Ascending aorta (tissue), 2 donors: ENCODE measurements at regions not wholly inside any gene's neighbourhood (a gene's known extent, or its start where the extent isn't known, plus 50 kb on each side); places are given as distances from the start of the nearest gene placed in this dataset.
"Not testable (repeated sequence)": the region's sequence is repeated elsewhere in the genome, so short reads cannot be mapped to it uniquely, and the experiment has no call there.

Experiments used
- DNase-seq, 2 donors: peaks; one replicate each; pipeline ENCODE4 v3.0.0-alpha.2; 2019; ENCODE audit warnings: low spot score in 2 of 2
- H3K27ac ChIP-seq, 2 donors: fragments of 200-600 bp; sonication (generic); one replicate each; pipeline ENCODE4 v1.5.1; 2016 to 2017; ENCODE audit warnings: mild to moderate bottlenecking in 1 of 2
- H3K27me3 ChIP-seq: fragments of 200-600 bp; sonication (generic); one replicate; pipeline ENCODE4 v1.5.1; 2017
- H3K36me3 ChIP-seq, 2 donors: fragments of 200-600 bp; sonication (generic); one replicate each; pipeline ENCODE4 v1.5.1; 2016
- H3K4me1 ChIP-seq, 2 donors: fragments of 200-600 bp; sonication (generic); one replicate each; pipeline ENCODE4 v1.5.1; 2016 to 2017; ENCODE audit warnings: mild to moderate bottlenecking in 1 of 2
- H3K4me3 ChIP-seq, 2 donors: fragments of 200-600 bp; sonication (generic); one replicate each; pipeline ENCODE4 v1.5.1; 2016 to 2017; ENCODE audit warnings: mild to moderate bottlenecking in 1 of 2
- H3K9me3 ChIP-seq, 2 donors: fragments of 200-600 bp; sonication (generic); one replicate each; pipeline ENCODE4 v1.5.1; 2016
- intact Hi-C: fragments of 100-400 bp; cut with DNase I; formaldehyde crosslinking; loops from one replicate; pipeline ENCODE4 v1.15.1; 2023
- TF ChIP-seq, protein P1 (sequence below), 3 experiments: fragments of 200-600 bp in 2 of 3; fragments of 450-650 bp in 1 of 3; sonication (generic) in 2 of 3; IDR thresholded peaks; one replicate each; pipeline ENCODE4 v1.5.1; 2016 to 2019; ENCODE audit warnings: antibody characterized with exemption in 3 of 3, mild to moderate bottlenecking in 1 of 3, moderate library complexity in 1 of 3

DNA sequence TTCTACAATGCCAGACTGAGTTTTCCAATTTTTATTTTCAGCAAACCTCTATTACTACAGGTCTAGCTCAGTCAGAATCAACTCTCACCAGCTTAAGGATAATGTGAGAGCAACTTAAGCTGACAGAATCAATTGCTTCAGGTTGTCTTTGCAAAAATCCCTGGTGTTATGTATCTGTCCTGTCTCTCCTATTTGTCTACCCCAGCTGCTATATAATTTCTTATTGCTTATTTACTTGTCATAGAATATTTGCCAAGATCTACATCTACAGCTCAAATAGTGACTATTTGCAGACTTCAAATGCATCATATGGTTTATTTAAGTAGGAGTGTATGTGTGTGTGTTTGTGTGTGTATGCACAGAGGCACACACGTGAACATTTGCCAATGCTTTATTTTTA lies 54.1 kb downstream of the FOXG1 start:
- Histone ChIP-seq H3K4me1 (no peaks in the 10 kb centered on the region), H3K9me3 (peaks cover 4 to 6% of the 10 kb centered on the region in 2 donors), H3K36me3 (no peaks in the 10 kb centered on the region), H3K27me3 (no peaks in the 10 kb centered on the region), H3K27ac (no peak overlapping the region), H3K4me3 (no peak overlapping the region)
- DNase-seq, result no peak
- intact Hi-C loops, result no loop called here
- TF ChIP-seq, protein P1, sequence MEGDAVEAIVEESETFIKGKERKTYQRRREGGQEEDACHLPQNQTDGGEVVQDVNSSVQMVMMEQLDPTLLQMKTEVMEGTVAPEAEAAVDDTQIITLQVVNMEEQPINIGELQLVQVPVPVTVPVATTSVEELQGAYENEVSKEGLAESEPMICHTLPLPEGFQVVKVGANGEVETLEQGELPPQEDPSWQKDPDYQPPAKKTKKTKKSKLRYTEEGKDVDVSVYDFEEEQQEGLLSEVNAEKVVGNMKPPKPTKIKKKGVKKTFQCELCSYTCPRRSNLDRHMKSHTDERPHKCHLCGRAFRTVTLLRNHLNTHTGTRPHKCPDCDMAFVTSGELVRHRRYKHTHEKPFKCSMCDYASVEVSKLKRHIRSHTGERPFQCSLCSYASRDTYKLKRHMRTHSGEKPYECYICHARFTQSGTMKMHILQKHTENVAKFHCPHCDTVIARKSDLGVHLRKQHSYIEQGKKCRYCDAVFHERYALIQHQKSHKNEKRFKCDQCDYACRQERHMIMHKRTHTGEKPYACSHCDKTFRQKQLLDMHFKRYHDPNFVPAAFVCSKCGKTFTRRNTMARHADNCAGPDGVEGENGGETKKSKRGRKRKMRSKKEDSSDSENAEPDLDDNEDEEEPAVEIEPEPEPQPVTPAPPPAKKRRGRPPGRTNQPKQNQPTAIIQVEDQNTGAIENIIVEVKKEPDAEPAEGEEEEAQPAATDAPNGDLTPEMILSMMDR (IDR thresholded peaks at IDR 0.05), result no peak

DNA sequence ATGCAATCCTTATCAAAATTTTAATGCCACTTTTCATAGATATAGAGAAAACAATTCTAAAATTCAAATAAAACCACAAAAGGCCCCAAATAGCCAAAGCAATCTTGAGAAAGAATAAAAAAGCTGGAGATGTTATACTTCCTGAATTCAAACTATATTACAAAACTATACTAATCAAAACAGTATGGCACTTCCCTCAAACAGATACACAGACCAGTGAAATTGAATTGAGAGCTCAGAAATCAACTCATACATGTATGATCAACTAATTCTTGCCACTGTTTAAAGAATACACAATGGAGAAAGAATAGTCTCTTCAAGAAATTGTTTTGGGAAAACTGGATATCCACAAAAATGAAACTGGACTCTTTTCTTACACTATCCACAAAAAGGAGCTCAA lies 55.4 kb downstream of the FOXG1 start:
- TF ChIP-seq, protein P1 (IDR thresholded peaks at IDR 0.05), result no peak
- Histone ChIP-seq H3K9me3 (peaks cover 4 to 6% of the 10 kb centered on the region in 2 donors), H3K4me3 (no peak overlapping the region), H3K27ac (no peak overlapping the region), H3K36me3 (no peaks in the 10 kb centered on the region), H3K27me3 (no peaks in the 10 kb centered on the region), H3K4me1 (no peaks in the 10 kb centered on the region)
- no peak for DNase-seq
- intact Hi-C loops, result no loop called here

DNA sequence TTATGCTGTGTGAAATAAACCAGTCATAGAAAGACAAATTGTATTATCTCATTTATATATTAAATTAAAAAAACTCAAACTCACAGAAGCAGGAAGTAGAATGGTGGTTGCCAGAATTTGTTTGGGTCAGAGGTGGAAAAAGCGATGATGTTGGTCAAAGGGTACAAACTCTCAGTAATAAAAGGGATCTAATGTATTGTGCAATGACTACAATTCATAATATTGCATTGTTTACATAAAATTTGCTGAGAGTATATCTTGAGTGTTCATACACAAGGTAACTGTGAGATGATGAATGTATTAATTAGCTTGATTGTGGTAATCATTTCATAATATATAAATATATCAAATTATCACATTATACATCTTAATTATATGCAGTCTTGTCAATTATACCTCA lies 56.7 kb downstream of the FOXG1 start:
- no peak for DNase-seq
- no peaks in the 10 kb centered on the region for H3K27me3 ChIP-seq

DNA sequence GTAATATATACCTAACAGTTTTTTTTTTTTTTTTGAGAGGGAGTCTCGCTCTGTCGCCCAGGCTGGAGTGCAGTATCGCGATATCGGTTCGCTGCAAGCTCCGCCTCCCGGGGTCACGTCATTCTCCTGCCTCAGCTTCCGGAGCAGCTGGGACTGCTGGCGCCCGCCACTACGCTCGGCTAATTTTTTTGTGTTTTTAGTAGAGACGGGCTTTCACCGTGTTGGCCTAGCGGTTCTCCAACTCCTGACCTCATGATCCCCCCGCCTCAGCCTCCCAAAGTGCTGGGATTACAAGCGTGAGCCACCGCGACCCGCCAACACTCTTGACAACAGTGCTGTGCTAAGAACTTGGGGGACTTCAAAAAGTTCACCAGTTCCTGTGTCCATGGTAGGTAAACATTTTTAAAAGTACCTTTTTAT lies 63.5 kb downstream of the FOXG1 start:
- DNase-seq, result no peak
- Histone ChIP-seq H3K27ac (no peak overlapping the region), H3K4me3 (no peak overlapping the region), H3K4me1 (no peaks in the 10 kb centered on the region), H3K9me3 (no peaks in the 10 kb centered on the region), H3K27me3 (no peaks in the 10 kb centered on the region), H3K36me3 (no peaks in the 10 kb centered on the region)
- intact Hi-C loops, result no loop called here
- TF ChIP-seq, protein P1 (IDR thresholded peaks at IDR 0.05), result no peak

More for the DNA sequence above, 56.7 kb downstream of the FOXG1 start:
- Histone ChIP-seq H3K4me3 (no peak overlapping the region), H3K4me1 (no peaks in the 10 kb centered on the region), H3K27ac (no peak overlapping the region), H3K9me3 (peaks cover 4 to 6% of the 10 kb centered on the region in 2 donors), H3K36me3 (no peaks in the 10 kb centered on the region)
- intact Hi-C loops, result no loop called here
- TF ChIP-seq, protein P1 (IDR thresholded peaks at IDR 0.05), result no peak

DNA sequence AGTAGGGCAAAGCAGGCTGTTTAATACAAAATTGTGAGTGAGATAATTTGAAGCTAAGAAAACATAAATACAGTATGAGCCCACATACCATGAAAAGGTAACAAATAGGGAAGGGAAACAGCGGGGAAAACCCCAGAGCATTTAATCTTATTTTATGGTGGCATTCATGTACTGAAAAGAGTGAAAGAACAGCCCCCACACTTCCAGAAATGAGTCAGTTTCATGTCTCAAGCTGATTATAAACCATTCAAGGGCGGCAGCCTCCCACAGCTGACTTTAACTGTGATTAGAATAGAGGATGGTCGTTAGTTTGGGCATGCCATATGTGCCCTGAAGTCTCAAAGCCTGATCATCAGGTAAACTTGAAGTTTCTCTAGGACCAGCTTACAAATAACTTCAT lies 64.5 kb downstream of the FOXG1 start:
- no peaks in the 10 kb centered on the region for H3K9me3 ChIP-seq
- H3K27ac ChIP-seq, result no peak overlapping the region
- DNase-seq, result no peak
- no peaks in the 10 kb centered on the region for H3K4me1 ChIP-seq
- H3K4me3 ChIP-seq, result no peak overlapping the region
- intact Hi-C loops, result no loop called here
- TF ChIP-seq, protein P1 (IDR thresholded peaks at IDR 0.05), result no peak
- no peaks in the 10 kb centered on the region for H3K27me3 ChIP-seq
- H3K36me3 ChIP-seq, result no peaks in the 10 kb centered on the region

DNA sequence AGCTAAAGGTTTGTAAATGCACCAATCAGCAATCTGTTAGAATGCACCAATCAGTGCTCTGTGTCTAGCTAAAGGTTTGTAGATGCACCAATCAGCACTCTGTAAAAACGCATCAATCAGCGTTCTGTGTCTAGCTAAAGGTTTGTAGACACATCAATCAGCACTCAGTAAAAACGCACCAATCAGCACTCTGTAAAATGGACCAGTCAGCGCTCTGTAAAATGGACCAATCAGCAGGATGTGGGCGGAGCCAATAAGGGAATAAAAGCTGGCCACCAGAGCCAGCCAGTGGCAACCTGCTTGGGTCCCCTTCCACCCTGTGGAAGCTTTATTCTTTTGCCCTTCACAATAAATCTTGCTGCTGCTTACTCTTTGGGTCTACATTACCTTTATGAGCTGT lies 76.0 kb downstream of the FOXG1 start:
- intact Hi-C loops, H3K27ac ChIP-seq: not testable (repeated sequence)

More for the DNA sequence above, 76.0 kb downstream of the FOXG1 start:
- not testable (repeated sequence) for DNase-seq, H3K9me3 ChIP-seq, H3K27me3 ChIP-seq, H3K4me1 ChIP-seq, H3K4me3 ChIP-seq, H3K36me3 ChIP-seq
